Uterus (tissue), 2 donors: ENCODE measurements at regions not wholly inside any gene's neighbourhood (a gene's known extent, or its start where the extent isn't known, plus 50 kb on each side); places are given as distances from the start of the nearest gene placed in this dataset.

ENCODE experiments used
- POLR2A ChIP-seq, 2 donors: fragments of 450-650 bp; IDR thresholded peaks; one replicate each; pipeline ENCODE4 v1.6.1; 2016; ENCODE audit warnings: antibody characterized with exemption in 2 of 2, mild to moderate bottlenecking in 1 of 2, moderate library complexity in 1 of 2
- TF ChIP-seq, protein P1 (sequence below), 4 experiments: fragments of 200-600 bp in 2 of 4; fragments of 450-650 bp in 2 of 4; sonication (generic) in 2 of 4; IDR thresholded peaks; one replicate each; pipeline ENCODE4 v1.5.1; 2016 to 2019; ENCODE audit warnings: antibody characterized with exemption in 4 of 4, mild to moderate bottlenecking in 2 of 4, moderate library complexity in 1 of 4

DNA sequence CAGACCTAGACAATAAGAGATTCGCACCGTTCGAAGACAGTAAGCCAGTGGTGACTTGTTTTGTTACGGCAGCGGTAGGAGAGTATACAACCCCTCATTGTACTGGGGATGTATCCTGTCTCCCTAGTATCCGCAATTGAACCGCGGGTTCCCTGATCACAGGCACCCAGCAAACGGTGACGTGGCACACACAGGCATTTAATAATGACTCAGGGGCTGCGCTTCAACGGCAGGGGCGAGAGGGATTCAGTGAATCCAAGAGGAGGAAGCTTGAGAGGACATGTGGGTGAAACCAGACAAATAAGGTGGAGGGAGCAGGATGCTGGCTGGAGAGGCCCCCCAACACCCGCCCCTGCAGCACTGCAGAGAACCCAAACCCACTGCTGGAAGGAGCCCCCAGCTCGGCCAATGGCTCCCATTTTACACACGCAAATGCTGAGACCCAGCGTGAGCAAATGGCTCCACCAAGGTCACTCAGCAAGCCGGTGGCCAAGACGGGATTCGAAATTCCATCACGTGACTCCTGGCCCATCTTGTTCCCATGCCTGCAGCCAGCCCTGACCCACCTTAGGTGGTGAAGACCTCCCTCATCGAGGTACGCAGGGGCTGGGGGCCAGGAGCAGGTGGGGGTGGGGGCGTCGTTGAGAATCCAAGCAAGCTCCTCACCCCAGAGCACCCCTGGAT is 149.9 kb downstream of the SYF2 start:
- TF ChIP-seq POLR2A (IDR thresholded peaks at IDR 0.05) = no peak
- TF ChIP-seq, protein P1, sequence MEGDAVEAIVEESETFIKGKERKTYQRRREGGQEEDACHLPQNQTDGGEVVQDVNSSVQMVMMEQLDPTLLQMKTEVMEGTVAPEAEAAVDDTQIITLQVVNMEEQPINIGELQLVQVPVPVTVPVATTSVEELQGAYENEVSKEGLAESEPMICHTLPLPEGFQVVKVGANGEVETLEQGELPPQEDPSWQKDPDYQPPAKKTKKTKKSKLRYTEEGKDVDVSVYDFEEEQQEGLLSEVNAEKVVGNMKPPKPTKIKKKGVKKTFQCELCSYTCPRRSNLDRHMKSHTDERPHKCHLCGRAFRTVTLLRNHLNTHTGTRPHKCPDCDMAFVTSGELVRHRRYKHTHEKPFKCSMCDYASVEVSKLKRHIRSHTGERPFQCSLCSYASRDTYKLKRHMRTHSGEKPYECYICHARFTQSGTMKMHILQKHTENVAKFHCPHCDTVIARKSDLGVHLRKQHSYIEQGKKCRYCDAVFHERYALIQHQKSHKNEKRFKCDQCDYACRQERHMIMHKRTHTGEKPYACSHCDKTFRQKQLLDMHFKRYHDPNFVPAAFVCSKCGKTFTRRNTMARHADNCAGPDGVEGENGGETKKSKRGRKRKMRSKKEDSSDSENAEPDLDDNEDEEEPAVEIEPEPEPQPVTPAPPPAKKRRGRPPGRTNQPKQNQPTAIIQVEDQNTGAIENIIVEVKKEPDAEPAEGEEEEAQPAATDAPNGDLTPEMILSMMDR (IDR thresholded peaks at IDR 0.05) = no peak
